Epithelial cell of esophagus (primary cell): ENCODE measurements at regions not wholly inside any gene's neighbourhood (a gene's known extent, or its start where the extent isn't known, plus 50 kb on each side); places are given as distances from the start of the nearest gene placed in this dataset.

Experiments used
- DNase-seq: peaks from one replicate; pipeline ENCODE4 v3.0.0; 2010; ENCODE audit warnings: low read depth
- H3K4me3 ChIP-seq: 2 replicates; pipeline ENCODE4 v1.5.1; 2011; ENCODE audit warnings: mild to moderate bottlenecking, low read length, control low read depth
- CTCF ChIP-seq: IDR thresholded peaks from 2 replicates; pipeline ENCODE4 v1.5.1; 2011; ENCODE audit warnings: low read depth, mild to moderate bottlenecking, low read length, control low read depth, inconsistent platforms; ENCODE audit not compliant: insufficient read depth; ENCODE audit errors: missing control alignments

- no peak overlapping the region for H3K4me3 ChIP-seq
- no peak for DNase-seq
- TF ChIP-seq CTCF, result no peak
These were observed 142.1 kb upstream of the CMC1 start for GRCh38 chr3:28099296-28099695.

- no peak overlapping the region for H3K4me3 ChIP-seq
- no peak for TF ChIP-seq CTCF
- DNase-seq, result no peak
These were observed 139.7 kb upstream of the CMC1 start for GRCh38 chr3:28101705-28102104.

GRCh38 chr3:28103861-28104260, 137.6 kb upstream of the CMC1 start:
- no peak overlapping the region for H3K4me3 ChIP-seq
- TF ChIP-seq CTCF, result no peak
- DNase-seq, result no peak

- no peak overlapping the region for H3K4me3 ChIP-seq
- DNase-seq, result no peak
- TF ChIP-seq CTCF, result no peak
These were observed 136.4 kb upstream of the CMC1 start for GRCh38 chr3:28104896-28105534.

- peak; percentile 10 for DNase-seq
- TF ChIP-seq CTCF, result no peak
- H3K4me3 ChIP-seq, result no peak overlapping the region
These were observed 131.6 kb upstream of the CMC1 start for GRCh38 chr3:28109829-28110228.

- DNase-seq, result no peak
- no peak overlapping the region for H3K4me3 ChIP-seq
- no peak for TF ChIP-seq CTCF
These were observed 130.6 kb upstream of the CMC1 start for GRCh38 chr3:28110869-28111268.

GRCh38 chr3:28114893-28115292, 126.5 kb upstream of the CMC1 start:
- TF ChIP-seq CTCF, result no peak
- no peak overlapping the region for H3K4me3 ChIP-seq
- DNase-seq, result no peak
